Stimulated activated CD4-positive, alpha-beta T cell treated with anti-CD3 and anti-CD28 coated beads, Interleukin-4, amount 100 ng/mL, for 48 hours (primary cell): ENCODE measurements at regions not wholly inside any gene's neighbourhood (a gene's known extent, or its start where the extent isn't known, plus 50 kb on each side); places are given as distances from the start of the nearest gene placed in this dataset.
"Not testable (repeated sequence)": the region's sequence is repeated elsewhere in the genome, so short reads cannot be mapped to it uniquely, and the experiment has no call there.

Experiments used
- DNase-seq, 2 donors: peaks; one replicate each; pipeline ENCODE4 v3.0.0-alpha.2; 2020; ENCODE audit warnings: low read depth in 2 of 2

DNA sequence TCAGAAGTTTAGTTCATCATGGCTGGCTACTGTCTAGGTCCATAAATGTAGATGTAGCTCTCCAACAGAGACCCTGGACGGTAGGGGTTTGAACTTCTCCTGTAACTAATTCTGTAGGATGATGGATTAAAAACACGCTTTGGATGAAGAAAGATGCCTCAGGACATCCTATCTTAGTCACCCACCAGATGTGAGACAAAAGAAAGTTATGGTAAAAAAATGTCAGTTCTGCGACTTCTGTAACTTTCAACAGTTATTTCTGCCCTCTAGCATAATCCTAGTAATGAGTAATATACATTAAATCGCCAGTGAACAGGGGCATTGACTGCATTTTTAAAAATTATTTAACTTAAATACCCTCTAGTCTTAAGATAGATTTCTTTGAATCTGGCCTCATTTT is 210.1 kb upstream of the LRATD1 start:
- DNase-seq: no peak

DNA sequence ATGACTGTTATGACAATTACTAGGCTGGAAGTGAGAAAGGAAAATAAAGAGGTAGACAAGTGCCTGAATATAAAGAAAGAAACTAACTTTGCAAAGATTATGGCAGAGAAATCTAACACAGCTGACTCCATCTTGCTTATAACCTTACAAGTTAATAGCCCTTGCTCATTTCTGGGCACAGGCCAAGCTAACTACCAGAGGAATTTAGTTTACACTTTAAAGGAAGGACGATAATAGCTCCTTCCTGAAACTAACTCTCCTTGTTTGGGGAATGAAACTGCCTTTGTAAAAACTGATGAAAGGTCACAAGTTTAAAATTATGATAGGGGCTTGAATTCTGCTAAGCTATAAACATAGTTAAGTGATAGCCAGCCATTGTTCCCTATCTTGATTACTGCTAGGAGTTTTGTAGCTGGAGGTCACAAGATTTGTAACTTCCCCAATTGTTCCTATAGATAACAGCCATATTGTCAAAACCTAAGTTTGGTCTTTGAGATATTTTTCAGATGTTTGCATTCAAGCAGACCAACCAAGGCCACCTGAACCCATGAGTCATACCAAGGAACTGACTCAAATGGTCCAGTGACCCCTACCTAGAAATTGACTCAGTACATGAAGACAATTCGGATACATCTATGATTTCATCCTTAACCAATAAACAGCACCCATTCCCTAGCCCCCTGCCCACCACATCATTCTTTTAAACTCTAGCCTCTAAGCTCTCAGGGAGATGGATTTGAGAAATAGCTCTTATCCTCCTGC is 209.2 kb upstream of the LRATD1 start:
- no peak for DNase-seq

DNA sequence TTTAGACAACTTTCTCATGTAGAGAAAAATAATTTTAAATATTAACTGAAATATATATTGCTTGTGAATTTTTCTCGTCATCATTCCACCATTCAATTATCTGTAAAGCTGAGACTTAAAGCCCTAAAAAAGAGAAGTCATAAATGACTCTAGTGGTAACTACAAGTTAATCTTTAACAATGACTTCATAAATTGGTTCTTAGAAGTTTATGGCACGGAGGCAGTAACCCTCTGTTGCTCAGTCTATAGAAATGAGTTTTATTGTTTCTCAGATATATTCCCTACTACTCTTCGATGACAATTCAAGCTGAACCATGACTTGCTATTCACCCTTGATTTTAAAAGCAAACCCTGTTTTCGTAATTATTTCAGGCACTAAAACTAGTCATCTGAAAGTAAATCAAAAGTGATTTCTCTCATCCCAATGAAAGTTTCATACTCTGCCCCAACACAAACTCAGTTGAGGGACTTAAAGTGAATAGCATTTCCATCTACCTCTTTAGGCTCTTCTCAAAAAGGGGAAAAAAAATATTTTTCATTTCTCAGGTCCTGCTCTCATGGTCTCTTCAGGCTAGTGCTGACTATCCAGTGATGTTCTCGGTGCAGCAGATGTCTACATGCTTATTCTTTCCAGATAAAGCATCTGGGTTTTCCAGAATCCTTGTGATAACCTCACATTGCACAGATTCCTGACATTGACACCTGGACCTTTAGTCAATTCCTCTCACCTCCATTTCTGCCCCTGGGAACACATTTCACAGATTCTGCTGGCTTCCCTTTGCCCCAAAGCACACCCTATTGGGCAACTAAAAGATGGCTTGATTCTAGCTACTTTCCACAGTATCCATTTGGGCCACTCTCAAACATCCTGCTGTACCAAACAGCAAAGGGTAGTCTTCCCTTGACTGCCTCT is 207.8 kb upstream of the LRATD1 start:
- DNase-seq: no peak

DNA sequence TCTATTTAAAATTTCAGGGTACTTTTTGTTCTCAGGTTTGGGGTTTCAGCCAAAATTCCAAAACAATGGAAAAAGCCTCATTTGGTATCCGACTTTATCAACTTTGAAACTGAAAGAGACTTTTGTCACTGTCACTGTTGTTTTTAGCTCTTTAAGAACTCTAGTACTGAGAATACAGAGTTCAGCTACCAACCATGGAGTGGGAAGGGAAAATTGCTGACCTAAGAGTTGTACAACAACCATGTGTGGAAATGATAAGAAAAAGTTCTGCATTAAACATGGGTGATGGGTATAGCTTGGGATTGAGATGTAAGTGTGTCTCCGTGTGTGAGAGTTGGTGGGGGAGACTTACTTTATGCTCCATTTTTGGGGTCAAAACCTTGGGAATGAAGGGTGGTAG is 206.6 kb upstream of the LRATD1 start:
- DNase-seq: no peak

DNA sequence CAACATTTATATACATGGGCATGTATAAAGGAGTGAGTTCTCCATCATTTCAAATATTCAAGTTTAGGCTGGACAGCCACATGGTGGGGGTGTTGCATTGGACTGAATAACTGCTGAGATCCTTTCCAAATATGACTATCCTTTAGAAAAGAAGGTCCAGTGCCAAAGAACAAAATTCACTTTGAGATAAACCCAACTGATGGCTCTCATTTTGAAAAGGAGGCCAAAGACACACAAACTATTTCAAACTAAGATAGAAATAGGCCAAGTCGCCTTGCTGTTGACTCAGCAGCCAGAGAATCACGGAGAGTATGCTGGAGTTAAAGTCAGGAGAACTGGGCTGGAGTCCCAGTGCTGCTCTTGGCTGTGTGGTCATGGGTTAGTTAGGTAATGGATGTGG is 204.5 kb upstream of the LRATD1 start:
- no peak for DNase-seq

DNA sequence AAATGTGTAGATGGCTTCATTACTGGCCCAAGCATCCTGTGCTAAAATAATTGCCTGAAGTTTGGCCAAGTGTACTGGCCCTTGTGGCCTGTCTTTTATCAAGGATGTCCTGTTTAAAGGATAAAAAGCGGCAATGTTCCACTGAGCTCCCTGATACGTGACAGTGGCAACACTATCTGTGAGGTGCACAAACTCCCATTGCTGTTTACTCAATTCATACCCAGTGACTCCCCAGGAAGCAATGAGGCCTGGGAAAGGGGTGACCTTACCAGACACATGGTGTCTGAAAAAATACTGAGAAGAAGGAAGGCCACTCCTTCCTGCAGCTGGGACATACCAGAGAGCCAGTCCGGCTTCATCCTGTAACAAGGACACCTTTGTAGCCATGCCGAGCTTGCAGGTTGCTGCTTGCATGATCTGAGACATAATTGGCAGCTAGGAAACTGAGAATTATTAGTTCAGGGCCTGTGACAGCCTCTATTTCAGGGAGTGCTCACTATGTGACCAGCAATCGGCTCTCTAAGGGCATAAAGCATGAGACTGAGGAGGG is 198.5 kb upstream of the LRATD1 start:
- DNase-seq: no peak

DNA sequence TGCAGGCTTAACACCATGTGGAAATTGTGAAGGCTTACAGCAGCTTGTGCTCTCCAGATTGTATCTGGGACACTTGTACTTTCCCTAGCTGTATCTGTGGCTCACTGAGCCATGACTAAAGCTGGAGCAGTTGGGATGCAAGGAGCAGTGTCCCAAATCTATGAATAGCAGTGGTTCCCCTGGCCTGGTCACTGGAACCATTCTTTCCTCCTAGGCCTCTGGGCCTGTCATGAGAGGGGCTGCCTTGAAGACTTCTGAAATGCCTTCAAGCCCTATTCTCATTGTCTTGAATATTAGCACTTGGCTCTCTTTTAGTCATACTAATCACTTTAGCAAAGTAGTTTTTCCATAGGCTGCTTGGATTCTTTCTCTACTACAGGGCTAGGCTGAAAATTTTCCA is 186.8 kb upstream of the LRATD1 start:
- DNase-seq: no peak

DNA sequence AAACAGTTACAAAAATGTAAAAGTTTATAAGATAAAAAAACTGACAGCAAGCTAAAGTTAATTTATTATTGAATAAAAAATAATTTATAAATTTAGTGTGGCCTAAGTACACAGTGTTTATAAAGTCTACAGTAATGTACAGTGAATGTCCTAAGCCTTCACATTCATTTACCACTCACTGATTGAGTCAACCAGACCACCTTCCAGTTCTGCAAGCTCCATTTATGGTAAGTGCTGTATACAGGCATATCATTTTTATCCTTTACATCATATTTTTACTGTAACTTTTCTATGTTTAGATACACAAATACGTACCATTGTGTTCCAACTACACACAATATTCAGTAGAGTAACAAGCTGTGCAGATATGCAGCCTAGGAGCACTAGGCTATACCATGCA is 184.2 kb upstream of the LRATD1 start:
- DNase-seq: no peak

DNA sequence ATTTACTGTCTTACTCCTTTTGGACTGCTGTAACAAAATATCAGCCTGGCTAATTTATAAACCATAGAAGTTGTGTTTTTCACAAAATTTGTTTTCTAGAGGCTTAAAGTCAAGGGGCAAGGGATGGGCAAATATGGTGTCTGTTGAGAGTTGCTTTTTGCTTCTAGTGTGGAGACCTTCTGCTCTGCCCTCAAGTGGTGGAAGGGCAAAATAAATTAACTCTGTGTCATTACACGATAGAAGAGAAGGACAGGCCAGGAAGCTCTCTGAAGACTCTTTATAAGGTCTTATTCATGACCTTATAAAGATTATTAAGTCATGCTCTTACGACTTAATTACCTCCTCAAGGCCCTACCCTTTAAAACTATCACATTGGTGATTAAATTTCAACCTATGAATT is 181.2 kb upstream of the LRATD1 start:
- DNase-seq: no peak

DNA sequence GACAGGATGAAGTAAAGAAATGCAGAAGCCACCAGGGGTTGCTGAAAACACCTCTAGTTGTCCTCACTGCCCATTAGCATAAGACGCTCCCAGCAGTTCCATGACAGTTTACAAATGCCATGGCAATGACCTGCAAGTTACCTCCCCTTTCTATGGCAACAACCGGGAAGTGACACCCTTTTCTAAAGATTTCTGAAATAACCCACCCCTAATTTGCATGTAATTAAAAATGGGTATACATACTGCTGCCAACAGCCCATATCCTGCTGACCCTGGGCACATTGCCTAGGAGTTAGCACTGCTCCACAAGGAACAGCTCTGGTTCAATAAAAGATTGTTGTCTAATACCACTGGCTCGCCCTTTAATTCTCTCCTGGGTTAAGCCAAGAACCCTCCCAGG is 178.3 kb upstream of the LRATD1 start:
- no peak for DNase-seq

DNA sequence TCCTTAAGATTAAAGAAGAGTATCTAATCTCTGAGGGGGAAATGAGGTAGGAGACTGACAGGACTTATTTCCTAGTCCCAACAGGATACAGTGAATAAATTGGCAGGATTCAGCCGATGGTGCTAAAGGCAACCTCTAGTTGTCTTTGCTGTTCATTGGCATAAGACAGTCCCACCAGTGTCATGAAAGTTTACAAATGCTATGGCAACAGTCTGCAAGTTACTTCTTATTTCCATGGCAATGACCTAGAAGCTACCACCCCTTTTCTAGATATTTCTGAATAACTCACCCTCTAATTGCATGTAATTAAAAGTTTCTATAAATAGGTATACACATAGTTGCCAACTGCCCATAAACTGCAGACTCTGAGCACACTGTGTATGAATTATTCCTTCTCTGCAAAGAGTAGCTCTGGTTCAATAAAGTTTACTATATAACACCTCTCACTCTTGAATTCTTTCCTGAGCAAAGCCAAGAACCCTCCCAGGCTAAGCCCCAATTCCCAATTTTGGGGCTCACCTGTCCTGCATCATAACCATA is 172.7 kb upstream of the LRATD1 start:
- DNase-seq: no peak

DNA sequence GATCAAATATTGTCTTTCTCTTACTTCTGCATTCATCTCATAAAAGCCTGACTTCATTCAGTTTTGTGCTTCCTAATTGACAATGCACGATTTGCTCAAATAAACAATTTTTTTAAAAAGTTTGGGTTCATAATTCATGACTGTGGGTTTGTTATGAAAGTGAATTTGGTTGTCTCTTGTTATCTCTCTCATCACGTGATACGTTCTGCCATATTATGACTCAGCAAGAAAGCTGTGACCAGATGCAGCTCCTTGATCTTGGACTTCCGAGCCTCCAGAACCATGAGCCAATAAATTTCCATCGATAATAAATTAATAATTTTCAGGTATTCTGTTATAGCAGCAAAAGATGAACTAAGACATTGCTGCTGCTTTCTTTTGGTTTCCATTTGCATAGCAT is 156.5 kb upstream of the LRATD1 start:
- DNase-seq: no peak

DNA sequence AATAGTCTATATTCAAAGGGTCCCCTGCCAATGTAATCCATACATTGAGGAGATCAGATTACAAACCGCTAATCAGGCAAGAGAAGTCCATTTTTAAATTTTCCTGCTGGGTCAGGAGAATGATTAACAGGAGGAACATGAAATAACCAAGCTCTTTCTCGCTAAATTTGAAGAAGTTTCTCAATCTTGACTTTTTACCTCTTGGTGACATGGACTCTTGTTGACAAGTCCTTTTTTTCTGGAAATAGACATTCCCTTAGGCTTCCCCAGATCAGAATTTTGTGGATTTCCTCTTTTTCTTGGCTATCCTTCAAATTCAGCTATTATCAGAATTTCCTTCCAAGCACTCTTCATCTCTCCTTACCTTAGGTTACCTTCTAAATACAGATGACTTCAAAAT is 153.0 kb upstream of the LRATD1 start:
- no peak for DNase-seq

DNA sequence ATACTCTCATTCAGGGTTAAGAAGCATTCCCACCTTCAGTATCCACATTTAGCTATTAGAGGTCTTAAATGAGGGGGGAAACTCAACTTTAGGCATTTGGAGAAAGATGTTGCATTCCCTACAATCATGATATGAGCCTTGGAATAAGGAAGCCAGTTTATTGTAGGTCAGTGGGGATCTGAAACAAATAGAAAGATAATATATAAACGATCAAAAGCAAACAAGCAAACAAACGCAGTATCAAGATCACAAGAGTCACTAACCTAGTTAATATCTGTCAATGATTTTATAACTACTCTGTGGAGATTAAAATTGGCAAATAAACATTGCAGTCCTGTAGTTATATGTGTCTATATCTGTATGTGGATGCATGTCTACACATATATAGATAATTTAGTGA is 152.4 kb upstream of the LRATD1 start:
- DNase-seq: no peak

DNA sequence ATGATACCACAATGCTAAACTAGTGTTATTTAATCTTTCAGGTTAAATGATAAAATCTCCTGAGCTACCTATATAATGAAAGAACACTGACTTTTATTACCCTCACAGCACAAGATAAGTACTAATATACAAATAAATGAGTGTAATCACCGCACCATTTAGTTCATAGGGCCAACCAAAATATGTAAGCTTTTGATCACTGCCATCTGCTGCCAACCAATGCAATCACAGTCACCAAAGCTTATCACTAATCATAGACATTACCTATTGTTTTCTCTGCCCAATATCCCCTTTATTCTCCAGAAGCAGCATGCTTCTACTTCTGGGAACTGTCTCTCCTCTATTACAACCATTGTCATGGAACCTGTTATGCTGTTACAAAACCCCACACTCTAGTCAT is 151.6 kb upstream of the LRATD1 start:
- no peak for DNase-seq

DNA sequence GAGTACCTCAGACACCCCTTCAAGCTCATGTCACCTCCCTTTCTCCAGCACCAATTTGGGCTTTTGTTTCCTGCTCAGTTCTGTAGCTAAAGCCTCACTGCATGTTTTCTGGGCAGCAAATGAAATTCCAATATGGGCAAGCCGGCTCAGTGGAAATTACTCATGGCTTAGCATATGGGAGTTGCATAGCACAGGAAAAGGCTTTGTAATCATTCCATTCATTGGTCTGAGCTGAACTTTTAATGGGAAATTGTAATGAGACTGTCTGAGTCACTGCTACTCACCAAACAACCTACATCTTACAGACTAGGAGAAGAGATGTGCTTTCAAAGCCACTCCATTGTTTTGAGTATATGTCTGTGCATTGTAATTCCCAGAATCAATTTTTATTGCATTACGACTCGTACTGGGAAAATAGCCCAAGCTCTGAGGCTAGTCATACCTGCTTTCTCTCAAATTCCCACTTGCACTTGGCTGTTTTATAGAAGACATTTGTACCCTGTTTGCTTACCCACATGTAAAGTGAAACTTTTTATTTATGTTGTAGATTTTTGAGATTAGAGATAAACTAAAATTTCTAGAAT is 139.5 kb upstream of the LRATD1 start:
- no peak for DNase-seq

DNA sequence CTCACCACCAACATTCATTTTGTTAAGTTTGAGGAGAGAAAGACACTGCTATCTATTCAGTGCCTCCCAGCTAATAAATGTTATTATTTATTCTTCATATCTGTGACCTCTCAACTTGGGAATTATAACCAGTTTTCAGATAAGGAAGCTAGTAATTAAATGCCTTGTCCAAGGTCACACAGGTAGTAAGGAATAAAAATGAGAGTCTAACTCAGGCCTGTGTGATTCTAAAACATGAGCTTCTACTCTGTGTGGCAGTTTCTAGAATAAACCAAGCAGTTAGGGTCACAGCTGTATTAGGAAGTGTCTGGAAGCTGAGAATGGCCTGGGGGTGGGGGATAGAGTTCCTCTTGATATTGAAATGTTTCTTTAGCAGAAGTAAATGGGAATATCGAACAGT is 137.8 kb upstream of the LRATD1 start:
- no peak for DNase-seq

DNA sequence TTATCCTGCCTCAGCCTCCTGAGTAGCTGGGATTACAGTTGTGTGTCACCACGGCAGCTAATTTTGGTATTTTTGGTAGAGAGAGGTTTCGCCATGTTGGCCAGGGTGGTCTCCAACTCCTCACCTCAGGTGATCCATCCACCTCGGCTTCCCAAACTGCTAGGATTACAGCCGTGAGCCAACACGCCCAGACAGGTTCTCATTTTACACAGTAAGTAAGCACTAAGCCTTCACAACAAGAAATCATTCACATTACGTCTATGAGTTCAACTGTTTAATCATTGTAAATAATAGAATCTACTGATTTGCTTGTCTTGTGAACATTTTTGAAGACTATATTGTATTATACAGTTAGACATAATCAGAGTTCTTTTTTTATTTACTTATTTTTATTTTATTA is 131.5 kb upstream of the LRATD1 start:
- DNase-seq: no peak

DNA sequence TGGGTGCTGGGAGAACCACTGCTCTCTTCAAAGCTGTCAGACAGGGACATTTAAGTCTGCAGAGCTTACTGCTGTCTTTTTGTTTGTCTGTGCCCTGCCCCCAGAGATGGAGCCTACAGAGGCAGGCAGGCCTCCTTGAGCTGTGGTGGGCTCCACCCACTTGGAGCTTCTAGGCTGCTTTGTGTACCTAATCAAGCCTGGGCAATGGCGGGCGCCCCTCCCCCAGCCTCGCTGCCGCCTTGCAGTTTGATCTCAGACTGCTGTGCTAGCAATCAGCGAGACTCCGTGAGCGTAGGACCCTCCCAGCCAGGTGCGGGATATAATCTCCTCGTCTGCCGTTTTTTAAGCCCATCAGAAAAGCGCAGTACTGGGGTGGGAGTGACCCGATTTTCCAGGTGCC is 125.6 kb upstream of the LRATD1 start:
- not testable (repeated sequence) for DNase-seq

DNA sequence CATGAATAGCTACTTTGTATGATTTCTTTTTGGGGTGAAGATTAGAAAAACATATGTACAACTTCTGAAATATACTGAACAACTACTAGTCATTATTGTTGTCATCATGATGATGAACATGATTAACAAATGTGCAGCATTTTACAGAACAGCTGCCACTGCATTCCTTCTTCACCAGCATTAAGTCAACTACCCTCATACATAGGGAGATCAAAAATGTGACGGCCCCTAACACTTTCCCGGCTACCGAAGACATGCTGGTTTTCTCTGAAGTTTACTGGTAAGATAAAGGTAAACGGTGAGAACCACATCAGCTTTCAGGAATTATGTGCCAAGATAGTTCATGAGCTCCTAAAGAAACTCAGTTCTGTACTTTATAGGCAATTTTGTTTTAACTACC is 121.0 kb upstream of the LRATD1 start:
- DNase-seq: no peak

DNA sequence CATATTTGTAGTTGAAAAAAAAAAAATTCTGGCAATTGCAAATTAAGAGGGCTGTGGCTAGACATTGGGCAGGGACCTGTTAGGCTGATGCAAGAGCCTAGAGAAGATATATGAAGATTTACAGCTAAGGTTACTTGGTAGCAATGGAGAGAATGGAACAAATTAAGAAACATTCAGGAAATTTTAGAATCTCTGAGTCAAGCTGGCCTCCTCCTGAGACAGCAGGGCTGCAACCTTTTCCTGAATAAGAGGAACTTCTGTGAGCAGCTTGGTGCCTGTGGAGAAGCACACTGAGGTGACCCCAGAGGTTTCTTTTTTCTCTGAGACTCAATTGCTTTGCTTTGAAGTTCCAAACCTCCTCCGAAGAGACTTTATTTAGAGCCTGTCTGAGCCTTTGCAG is 118.6 kb upstream of the LRATD1 start:
- no peak for DNase-seq

DNA sequence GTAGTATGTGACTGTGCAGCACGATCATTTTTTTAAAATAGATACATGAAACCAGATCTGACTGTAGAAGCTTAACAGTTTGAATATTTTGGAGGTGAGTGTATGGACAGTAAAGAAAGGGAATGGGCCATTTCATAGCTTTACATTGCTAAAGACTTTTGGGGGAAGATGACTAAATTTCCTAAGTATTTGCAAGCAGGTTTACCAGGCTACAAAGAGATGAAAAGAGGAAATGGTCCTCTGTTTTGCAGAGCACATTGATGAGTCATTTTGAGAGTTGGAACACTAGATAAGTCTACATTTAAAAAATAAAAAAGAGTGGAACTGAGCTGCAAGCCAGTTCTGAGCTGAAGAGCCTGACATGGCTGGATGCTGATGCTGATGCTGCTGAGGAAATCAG is 115.7 kb upstream of the LRATD1 start:
- no peak for DNase-seq
